ENCODE measurements at regions not wholly inside any gene's neighbourhood (a gene's known extent, or its start where the extent isn't known, plus 50 kb on each side); places are given as distances from the start of the nearest gene placed in this dataset.

DNA sequence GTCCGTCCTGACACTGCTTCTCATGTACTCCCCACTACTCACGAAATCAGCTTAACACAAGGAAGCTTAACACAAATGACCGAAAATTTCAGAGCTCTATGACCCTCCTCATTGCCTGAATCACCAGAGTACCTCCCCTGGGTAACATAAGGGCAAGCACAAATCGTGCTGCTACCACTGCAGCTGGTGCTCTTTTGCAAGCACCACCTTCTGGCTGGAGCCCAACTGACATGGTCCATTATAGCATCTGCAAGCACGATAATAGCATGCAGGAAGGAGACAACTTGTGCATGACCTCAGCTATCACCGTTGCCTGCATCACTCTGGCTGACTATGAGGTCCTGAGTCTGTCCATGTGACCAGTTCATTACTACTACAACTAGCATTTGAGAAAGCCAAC, 308.0 kb downstream of the TEX13C start:
- H3K27ac ChIP-seq (ENCODE audit: insufficient read depth, low read depth, low read length), result no peak overlapping the region
- no peaks in the 10 kb centered on the region for H3K9me1 ChIP-seq (replicated peaks; ENCODE audit: control insufficient read depth, extremely low read depth, insufficient read depth, low read length)
- no peaks in the 10 kb centered on the region for H4K20me1 ChIP-seq (replicated peaks; ENCODE audit: control insufficient read depth, extremely low read depth, insufficient read depth, low read length)
- H3K4me2 ChIP-seq (ENCODE audit: insufficient read depth, low read length), result no peak overlapping the region
- no peaks in the 10 kb centered on the region for H3K9me3 ChIP-seq (replicated peaks; ENCODE audit: control insufficient read depth, insufficient read depth, low read length)
- ChIA-PET POLR2A (no interaction called here), CTCF (no interaction called here)
- no peaks in the 10 kb centered on the region for H3K4me1 ChIP-seq (ENCODE audit: control insufficient read depth, extremely low read depth, insufficient read depth, low read length)
- H2AFZ ChIP-seq (ENCODE audit: low read depth, low read length), result no peak overlapping the region
- FAIRE-seq (no peak), DNase-seq (ENCODE audit: low read depth, low spot score) (no peak)
- no peaks in the 10 kb centered on the region for H3K27me3 ChIP-seq (ENCODE audit: control insufficient read depth in 2 of 2, insufficient read depth in 2 of 2, low read length in 2 of 2)
- dilution Hi-C loops (cut with MboI; ENCODE audit: extremely low pct_ligation_motif_present, low sequenced_read_pairs) (no loop called here), intact Hi-C loops (cut with micrococcal nuclease) (no loop called here)
- no peaks in the 10 kb centered on the region for H3K36me3 ChIP-seq (ENCODE audit: control insufficient read depth in 2 of 2, extremely low read depth in 1 of 2, insufficient read depth in 2 of 2, low read length in 2 of 2)
- H3K79me2 ChIP-seq (ENCODE audit: control insufficient read depth, insufficient read depth, low read length), result no peaks in the 10 kb centered on the region
- BruUV-seq (replicated peaks), result no TSS peak
- no peak overlapping the region for H3K9ac ChIP-seq (replicated peaks; ENCODE audit: extremely low read depth, insufficient read depth, low read length)
- no peak overlapping the region for H3K4me3 ChIP-seq (replicated peaks in 1 of 3; ENCODE audit: insufficient read depth in 1 of 3, low read depth in 1 of 3, low read length in 3 of 3)
- TF ChIP-seq MYC (IDR thresholded peaks at IDR 0.05; ENCODE audit: low read depth, low read length), result no peak
- TF ChIP-seq JUN (IDR thresholded peaks at IDR 0.05; ENCODE audit: borderline replicate concordance, insufficient read depth, insufficient read length, low read depth), result no peak
- TF ChIP-seq, protein P1, sequence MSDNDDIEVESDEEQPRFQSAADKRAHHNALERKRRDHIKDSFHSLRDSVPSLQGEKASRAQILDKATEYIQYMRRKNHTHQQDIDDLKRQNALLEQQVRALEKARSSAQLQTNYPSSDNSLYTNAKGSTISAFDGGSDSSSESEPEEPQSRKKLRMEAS (IDR thresholded peaks at IDR 0.05; ENCODE audit: insufficient read depth, insufficient read length), result no peak
- no peak for TF ChIP-seq EZH2 (IDR thresholded peaks at IDR 0.05; ENCODE audit: borderline replicate concordance, low read depth, low read length, severe bottlenecking)
- TF ChIP-seq FOS (IDR thresholded peaks at IDR 0.05; ENCODE audit: borderline replicate concordance, insufficient read depth, low read length), result no peak
- TF ChIP-seq GATA2 (IDR thresholded peaks at IDR 0.05; ENCODE audit: insufficient read depth, insufficient read length, low read depth, low read length), result no peak
- TF ChIP-seq POLR2AphosphoS5 (IDR thresholded peaks at IDR 0.05; ENCODE audit: insufficient read depth, low read depth, low read length), result no peak
- TF ChIP-seq, protein P2, sequence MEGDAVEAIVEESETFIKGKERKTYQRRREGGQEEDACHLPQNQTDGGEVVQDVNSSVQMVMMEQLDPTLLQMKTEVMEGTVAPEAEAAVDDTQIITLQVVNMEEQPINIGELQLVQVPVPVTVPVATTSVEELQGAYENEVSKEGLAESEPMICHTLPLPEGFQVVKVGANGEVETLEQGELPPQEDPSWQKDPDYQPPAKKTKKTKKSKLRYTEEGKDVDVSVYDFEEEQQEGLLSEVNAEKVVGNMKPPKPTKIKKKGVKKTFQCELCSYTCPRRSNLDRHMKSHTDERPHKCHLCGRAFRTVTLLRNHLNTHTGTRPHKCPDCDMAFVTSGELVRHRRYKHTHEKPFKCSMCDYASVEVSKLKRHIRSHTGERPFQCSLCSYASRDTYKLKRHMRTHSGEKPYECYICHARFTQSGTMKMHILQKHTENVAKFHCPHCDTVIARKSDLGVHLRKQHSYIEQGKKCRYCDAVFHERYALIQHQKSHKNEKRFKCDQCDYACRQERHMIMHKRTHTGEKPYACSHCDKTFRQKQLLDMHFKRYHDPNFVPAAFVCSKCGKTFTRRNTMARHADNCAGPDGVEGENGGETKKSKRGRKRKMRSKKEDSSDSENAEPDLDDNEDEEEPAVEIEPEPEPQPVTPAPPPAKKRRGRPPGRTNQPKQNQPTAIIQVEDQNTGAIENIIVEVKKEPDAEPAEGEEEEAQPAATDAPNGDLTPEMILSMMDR (IDR thresholded peaks at IDR 0.05; ENCODE audit: extremely low read depth in 1 of 2, insufficient read depth in 1 of 2, low read depth in 1 of 2, low read length in 2 of 2), result no peak
- TF ChIP-seq POLR2A (IDR thresholded peaks at IDR 0.05; ENCODE audit: low read depth, low read length), result no peak
